H9 (cell line): ENCODE measurements at regions not wholly inside any gene's neighbourhood (a gene's known extent, or its start where the extent isn't known, plus 50 kb on each side); places are given as distances from the start of the nearest gene placed in this dataset.
A peak's percentile ranks its signal among the peaks of the same experiment; 100 is the strongest.

Source experiments
- DNase-seq: peaks from one replicate; pipeline ENCODE4 v3.0.0-alpha.2; 2017
- H2AFZ ChIP-seq: one replicate; pipeline ENCODE4 v1.6.1; 2013; ENCODE audit warnings: mild to moderate bottlenecking, low read length, control low read depth, moderate library complexity
- H2AK5ac ChIP-seq: 2 replicates; pipeline ENCODE4 v1.6.1; 2013; ENCODE audit warnings: low read length, control low read depth, mixed read lengths; ENCODE audit not compliant: insufficient read length
- H2BK120ac ChIP-seq: one replicate; pipeline ENCODE4 v1.6.1; 2013; ENCODE audit warnings: low read depth, mild to moderate bottlenecking, low read length, control low read depth, inconsistent platforms; ENCODE audit not compliant: poor library complexity, severe bottlenecking
- H2BK12ac ChIP-seq: 2 replicates; pipeline ENCODE4 v1.6.1; 2013; ENCODE audit warnings: low read length, control low read depth, mixed read lengths, low read depth; ENCODE audit not compliant: insufficient read length
- H2BK15ac ChIP-seq: 2 replicates; pipeline ENCODE4 v1.6.1; 2013; ENCODE audit warnings: low read depth, low read length, control low read depth
- H2BK20ac ChIP-seq: one replicate; pipeline ENCODE4 v1.6.1; 2013; ENCODE audit warnings: low read depth, mild to moderate bottlenecking, low read length, control low read depth, inconsistent platforms; ENCODE audit not compliant: poor library complexity, severe bottlenecking
- H2BK5ac ChIP-seq: 2 replicates; pipeline ENCODE4 v1.6.1; 2013; ENCODE audit warnings: low read length, control low read depth, mixed read lengths; ENCODE audit not compliant: insufficient read length
- H3K14ac ChIP-seq: 2 replicates; pipeline ENCODE4 v1.6.1; 2013; ENCODE audit warnings: low read length, control low read depth; ENCODE audit not compliant: insufficient read depth
- H3K18ac ChIP-seq: 2 replicates; pipeline ENCODE4 v1.6.1; 2013; ENCODE audit warnings: low read depth, mild to moderate bottlenecking, mixed read lengths, low read length, control low read depth; ENCODE audit not compliant: insufficient read length
- H3K23ac ChIP-seq: 2 replicates; pipeline ENCODE4 v1.6.1; 2013; ENCODE audit warnings: low read length, control low read depth, mixed read lengths, low read depth; ENCODE audit not compliant: insufficient read length
- H3K23me2 ChIP-seq: 2 replicates; pipeline ENCODE4 v1.6.1; 2013; ENCODE audit warnings: low read depth, mild to moderate bottlenecking, mixed read lengths, low read length, control low read depth; ENCODE audit not compliant: insufficient read length, poor library complexity, severe bottlenecking
- H3K27ac ChIP-seq: 2 replicates; pipeline ENCODE4 v1.5.1; 2013; ENCODE audit warnings: low read length, control low read depth, mixed read lengths, low read depth; ENCODE audit not compliant: insufficient read length
- H3K27me3 ChIP-seq: 2 replicates; pipeline ENCODE4 v1.6.1; 2013; ENCODE audit warnings: low read length, control low read depth, inconsistent platforms; ENCODE audit not compliant: insufficient read depth
- H3K4ac ChIP-seq: 2 replicates; pipeline ENCODE4 v1.6.1; 2013; ENCODE audit warnings: low read depth, mild to moderate bottlenecking, control low read depth, inconsistent platforms, low read length, moderate library complexity
- H3K4me1 ChIP-seq: 2 replicates; pipeline ENCODE4 v1.6.1; 2013; ENCODE audit warnings: low read length, control low read depth, inconsistent platforms; ENCODE audit not compliant: insufficient read depth
- H3K4me2 ChIP-seq: 2 replicates; pipeline ENCODE4 v1.6.1; 2013; ENCODE audit warnings: low read length, control low read depth, mixed read lengths; ENCODE audit not compliant: insufficient read length, insufficient read depth
- H3K56ac ChIP-seq: 2 replicates; pipeline ENCODE4 v1.6.1; 2013; ENCODE audit warnings: low read depth, mild to moderate bottlenecking, mixed read lengths, low read length, control low read depth; ENCODE audit not compliant: insufficient read length
- H3K79me1 ChIP-seq: 2 replicates; pipeline ENCODE4 v1.6.1; 2013; ENCODE audit warnings: low read depth, mild to moderate bottlenecking, moderate library complexity, low read length, control low read depth, inconsistent platforms; ENCODE audit not compliant: insufficient read depth, poor library complexity, severe bottlenecking
- H3K79me2 ChIP-seq: 2 replicates; pipeline ENCODE4 v1.6.1; 2013; ENCODE audit warnings: low read length, control low read depth, inconsistent platforms; ENCODE audit not compliant: insufficient read depth
- H3K9ac ChIP-seq: 2 replicates; pipeline ENCODE4 v1.6.1; 2013; ENCODE audit warnings: low read length, control low read depth, mixed read lengths; ENCODE audit not compliant: insufficient read length; ENCODE audit errors: extremely low read depth
- H3K9me3 ChIP-seq: one replicate; pipeline ENCODE4 v1.6.1; 2013; ENCODE audit warnings: low read depth, low read length, inconsistent platforms; ENCODE audit not compliant: control insufficient read depth
- H3T11ph ChIP-seq: one replicate; pipeline ENCODE4 v1.6.1; 2013; ENCODE audit warnings: mild to moderate bottlenecking, low read length, control low read depth, inconsistent platforms
- H4K20me1 ChIP-seq: one replicate; pipeline ENCODE4 v1.6.1; 2013; ENCODE audit not compliant: control insufficient read depth, insufficient read length, insufficient read depth
- H4K5ac ChIP-seq: 2 replicates; pipeline ENCODE4 v1.6.1; 2013; ENCODE audit warnings: low read depth, mild to moderate bottlenecking, mixed read lengths, low read length, control low read depth; ENCODE audit not compliant: insufficient read length
- H4K8ac ChIP-seq: replicated peaks from 2 replicates; pipeline ENCODE4 v1.6.1; 2013; ENCODE audit warnings: low read length, control low read depth, mixed read lengths, low read depth; ENCODE audit not compliant: insufficient read length
- H4K91ac ChIP-seq: 2 replicates; pipeline ENCODE4 v1.6.1; 2013; ENCODE audit warnings: low read depth, mild to moderate bottlenecking, moderate library complexity, mixed read lengths, low read length, control low read depth; ENCODE audit not compliant: insufficient read length
- H3K27ac Mint-ChIP-seq, 3 experiments: 2 replicates in 2 of 3; 3 replicates in 1 of 3; pipeline ENCODE4 v1.8.0; 2020 to 2021; ENCODE audit warnings: mixed read lengths in 3 of 3, mild to moderate bottlenecking in 1 of 3, moderate library complexity in 1 of 3
- H3K27me3 Mint-ChIP-seq: 2 replicates; pipeline ENCODE4 v1.8.0; 2021; ENCODE audit warnings: low read depth, mild to moderate bottlenecking, moderate library complexity, mixed read lengths
- H3K36me3 Mint-ChIP-seq, 3 experiments: 2 replicates in 2 of 3; 3 replicates in 1 of 3; pipeline ENCODE4 v1.8.0; 2020 to 2021; ENCODE audit warnings: low read depth in 3 of 3, mixed read lengths in 3 of 3; ENCODE audit not compliant: insufficient read depth in 1 of 3
- H3K4me1 Mint-ChIP-seq, 2 experiments: 2 replicates each; pipeline ENCODE4 v1.8.0; 2020; ENCODE audit warnings: mixed read lengths in 2 of 2
- H3K4me3 Mint-ChIP-seq, 2 experiments: 2 replicates in 1 of 2; 3 replicates in 1 of 2; pipeline ENCODE4 v1.8.0; 2020 to 2021; ENCODE audit warnings: mild to moderate bottlenecking in 2 of 2, mixed read lengths in 2 of 2, moderate library complexity in 1 of 2
- H3K9me3 Mint-ChIP-seq, 2 experiments: 2 replicates in 1 of 2; 3 replicates in 1 of 2; pipeline ENCODE4 v1.8.0; 2020; ENCODE audit warnings: mild to moderate bottlenecking in 2 of 2, mixed read lengths in 2 of 2, moderate library complexity in 1 of 2
- CTCF ChIP-seq: fragments of 200-600 bp; sonication (generic); conservative IDR thresholded peaks from 3 replicates; pipeline ENCODE4 v1.8.0; 2021; ENCODE audit warnings: antibody characterized with exemption, mild to moderate bottlenecking
- WGBS: extraction: QIAGEN DNeasy Blood & Tissue Kit; methylation state at CpG from one replicate; pipeline ENCODE4 v1.1.7; 2013; ENCODE audit warnings: missing lambda C conversion rate, low lambda C conversion rate, mixed read lengths; ENCODE audit not compliant: insufficient read length; ENCODE audit errors: extremely low coverage; 5-methylcytosine and 5-hydroxymethylcytosine counted together

- no peaks in the 10 kb centered on the region for H3K27me3 ChIP-seq
- H3K56ac ChIP-seq, result no peak overlapping the region
- no peak overlapping the region for H4K8ac ChIP-seq
- H3K23ac ChIP-seq, result no peak overlapping the region
- H3K9ac ChIP-seq, result no peak overlapping the region
- no peak overlapping the region for H2BK5ac ChIP-seq
- no peaks in the 10 kb centered on the region for H3K79me1 ChIP-seq
- no peak overlapping the region for H3K27ac ChIP-seq
- Mint-ChIP-seq H3K27ac (peak overlapping the region in 1 of 3 experiments; percentile 13; a peak in 2 of 7 replicates), H3K4me1 (peaks cover 9 to 15% of the 10 kb centered on the region in 2 experiments), H3K36me3 (no peaks in the 10 kb centered on the region), H3K4me3 (no peak overlapping the region), H3K27me3 (peaks cover 8% of the 10 kb centered on the region), H3K9me3 (no peaks in the 10 kb centered on the region; a peak in 1 of 5 replicates)
- H3K4me1 ChIP-seq, result no peaks in the 10 kb centered on the region; the same call in 1 of the 2 replicates
- no peak overlapping the region for H3K14ac ChIP-seq
- H3K4ac ChIP-seq, result no peak overlapping the region
- H3K79me2 ChIP-seq, result no peaks in the 10 kb centered on the region
- H4K5ac ChIP-seq, result no peak overlapping the region
- H3K23me2 ChIP-seq, result no peaks in the 10 kb centered on the region
- no peak overlapping the region for H2BK20ac ChIP-seq
- no peak for DNase-seq
- H4K91ac ChIP-seq, result no peak overlapping the region
- H4K20me1 ChIP-seq, result no peaks in the 10 kb centered on the region
- no peak for TF ChIP-seq CTCF
- H2BK15ac ChIP-seq, result no peak overlapping the region
- no peak overlapping the region for H2BK120ac ChIP-seq
- no peak overlapping the region for H3K4me2 ChIP-seq
- H3K9me3 ChIP-seq, result no peaks in the 10 kb centered on the region
- no peak overlapping the region for H3K18ac ChIP-seq
- no peak overlapping the region for H2AK5ac ChIP-seq
- no CpG with 5 or more reads among the region's 13 CpGs for WGBS
- no peak overlapping the region for H2AFZ ChIP-seq
- H2BK12ac ChIP-seq, result no peak overlapping the region
- no peak overlapping the region for H3T11ph ChIP-seq
Measured at GRCh38 chr19:13613447-13613846, 107.2 kb upstream of the CACNA1A start.
